ENCODE measurements at regions not wholly inside any gene's neighbourhood (a gene's known extent, or its start where the extent isn't known, plus 50 kb on each side); places are given as distances from the start of the nearest gene placed in this dataset.

- TF ChIP-seq CTCF (IDR thresholded peaks at IDR 0.05; ENCODE audit: low read depth, low read length): no peak
- no peak overlapping the region for H3K4me3 ChIP-seq (ENCODE audit: low read depth, low read length)
- CTCF ChIA-PET: interaction anchor here (1.2 kb wide), 1 partner anchor 116 kb away, joined by 3 read pairs; no protein-coding TSS in a partner anchor
- H3K27ac ChIP-seq (ENCODE audit: low read depth, low read length): no peak overlapping the region
- peaks cover 18% of the 10 kb centered on the region for H3K27me3 ChIP-seq (ENCODE audit: control insufficient read depth, insufficient read depth, low read length)
- H3K9me3 ChIP-seq (ENCODE audit: control insufficient read depth, insufficient read depth, low read length): no peaks in the 10 kb centered on the region
- DNase-seq (ENCODE audit: low read depth, low spot score): no peak
- POLR2A ChIA-PET: no interaction called here
Measured at GRCh38 chr7:55299273-55299967, 65.7 kb upstream of the LANCL2 start.

- no peak overlapping the region for H3K27ac ChIP-seq (ENCODE audit: low read depth, low read length)
- DNase-seq (ENCODE audit: low read depth, low spot score): no peak
- TF ChIP-seq CTCF (IDR thresholded peaks at IDR 0.05; ENCODE audit: low read depth, low read length): no peak
Measured at GRCh38 chr7:55303220-55303619, 61.9 kb upstream of the LANCL2 start.

GRCh38 chr7:55304018-55304762 is 60.9 kb upstream of the LANCL2 start:
- POLR2A ChIA-PET: no interaction called here
- no peak for DNase-seq (ENCODE audit: low read depth, low spot score)
- Histone ChIP-seq H3K27ac (ENCODE audit: low read depth, low read length) (no peak overlapping the region), H3K4me3 (ENCODE audit: low read depth, low read length) (no peak overlapping the region), H3K9me3 (ENCODE audit: control insufficient read depth, insufficient read depth, low read length) (no peaks in the 10 kb centered on the region), H3K27me3 (ENCODE audit: control insufficient read depth, insufficient read depth, low read length) (peaks cover 12% of the 10 kb centered on the region)
- CTCF ChIA-PET: no interaction called here
- TF ChIP-seq CTCF (IDR thresholded peaks at IDR 0.05; ENCODE audit: low read depth, low read length): no peak

More at GRCh38 chr7:55303220-55303619, 61.9 kb upstream of the LANCL2 start:
- Histone ChIP-seq H3K4me3 (ENCODE audit: low read depth, low read length) (no peak overlapping the region), H3K27me3 (ENCODE audit: control insufficient read depth, insufficient read depth, low read length) (peaks cover 17% of the 10 kb centered on the region), H3K9me3 (ENCODE audit: control insufficient read depth, insufficient read depth, low read length) (no peaks in the 10 kb centered on the region)
- POLR2A ChIA-PET: no interaction called here
- CTCF ChIA-PET: no interaction called here

- H3K27ac ChIP-seq (ENCODE audit: low read depth, low read length): no peak overlapping the region
- ChIA-PET POLR2A (no interaction called here), CTCF (no interaction called here)
- no peaks in the 10 kb centered on the region for H3K9me3 ChIP-seq (ENCODE audit: control insufficient read depth, insufficient read depth, low read length)
- H3K27me3 ChIP-seq (ENCODE audit: control insufficient read depth, insufficient read depth, low read length): peaks cover 8% of the 10 kb centered on the region
- no peak for TF ChIP-seq CTCF (IDR thresholded peaks at IDR 0.05; ENCODE audit: low read depth, low read length)
- no peak overlapping the region for H3K4me3 ChIP-seq (ENCODE audit: low read depth, low read length)
- DNase-seq (ENCODE audit: low read depth, low spot score): no peak
Measured at GRCh38 chr7:55305135-55305534, 60.0 kb upstream of the LANCL2 start.

- no peak overlapping the region for H3K4me3 ChIP-seq (ENCODE audit: low read depth, low read length)
- DNase-seq (ENCODE audit: low read depth, low spot score): no peak
- no peaks in the 10 kb centered on the region; the same call in 1 of the 2 replicates for H3K9me3 ChIP-seq (ENCODE audit: control insufficient read depth, insufficient read depth, low read length)
- POLR2A ChIA-PET: no interaction called here
- H3K27me3 ChIP-seq (ENCODE audit: control insufficient read depth, insufficient read depth, low read length): peaks cover 8% of the 10 kb centered on the region
- no peak overlapping the region for H3K27ac ChIP-seq (ENCODE audit: low read depth, low read length)
- no peak for TF ChIP-seq CTCF (IDR thresholded peaks at IDR 0.05; ENCODE audit: low read depth, low read length)
- CTCF ChIA-PET: interaction anchor here (1.8 to 4.4 kb wide), 2 partner anchors 26 to 109 kb away, joined by 6 to 18 read pairs; no protein-coding TSS in a partner anchor
Measured at GRCh38 chr7:55306331-55306730, 58.8 kb upstream of the LANCL2 start.
